Tibial nerve (tissue), 3 donors: ENCODE measurements at regions not wholly inside any gene's neighbourhood (a gene's known extent, or its start where the extent isn't known, plus 50 kb on each side); places are given as distances from the start of the nearest gene placed in this dataset.

Experiments
- POLR2A ChIP-seq, 2 donors: fragments of 450-650 bp; IDR thresholded peaks; one replicate each; pipeline ENCODE4 v1.6.1; 2017; ENCODE audit warnings: antibody characterized with exemption in 2 of 2, mild to moderate bottlenecking in 2 of 2, moderate library complexity in 2 of 2
- TF ChIP-seq, protein P1 (sequence below), 5 experiments: fragments of 200-600 bp in 3 of 5; fragments of 450-650 bp in 2 of 5; sonication (generic) in 3 of 5; IDR thresholded peaks; one replicate each; pipeline ENCODE4 v1.5.1; 2016 to 2019; ENCODE audit warnings: antibody characterized with exemption in 5 of 5, mild to moderate bottlenecking in 3 of 5, moderate library complexity in 2 of 5

DNA sequence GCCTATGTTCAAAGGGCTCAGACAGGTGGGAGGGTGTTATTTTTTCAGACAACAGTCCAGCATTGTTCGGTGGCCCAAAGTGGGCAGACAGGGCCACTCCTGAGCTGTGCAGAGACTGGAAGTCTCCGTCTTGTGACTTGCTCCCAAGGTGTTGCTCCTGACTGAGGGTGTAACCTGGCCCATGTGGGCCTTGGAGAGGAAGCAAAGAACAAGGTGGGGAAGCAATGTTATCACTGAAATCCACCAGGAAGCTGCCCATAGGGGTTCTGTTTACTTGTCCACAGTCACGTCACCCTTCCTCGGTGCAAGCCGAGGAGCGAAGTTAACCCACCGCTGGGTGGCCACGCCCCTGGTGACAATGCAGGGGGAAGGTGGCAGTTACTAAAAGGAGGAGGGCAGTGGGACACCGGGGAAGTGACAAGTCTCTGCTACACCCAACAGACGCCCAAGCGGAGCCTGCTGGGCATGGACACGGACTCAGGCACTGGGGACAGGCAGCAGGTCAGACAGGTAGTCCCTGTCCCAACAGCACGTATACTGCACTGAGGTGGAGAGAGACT is 311.6 kb upstream of the MKI67 start:
- TF ChIP-seq, protein P1, sequence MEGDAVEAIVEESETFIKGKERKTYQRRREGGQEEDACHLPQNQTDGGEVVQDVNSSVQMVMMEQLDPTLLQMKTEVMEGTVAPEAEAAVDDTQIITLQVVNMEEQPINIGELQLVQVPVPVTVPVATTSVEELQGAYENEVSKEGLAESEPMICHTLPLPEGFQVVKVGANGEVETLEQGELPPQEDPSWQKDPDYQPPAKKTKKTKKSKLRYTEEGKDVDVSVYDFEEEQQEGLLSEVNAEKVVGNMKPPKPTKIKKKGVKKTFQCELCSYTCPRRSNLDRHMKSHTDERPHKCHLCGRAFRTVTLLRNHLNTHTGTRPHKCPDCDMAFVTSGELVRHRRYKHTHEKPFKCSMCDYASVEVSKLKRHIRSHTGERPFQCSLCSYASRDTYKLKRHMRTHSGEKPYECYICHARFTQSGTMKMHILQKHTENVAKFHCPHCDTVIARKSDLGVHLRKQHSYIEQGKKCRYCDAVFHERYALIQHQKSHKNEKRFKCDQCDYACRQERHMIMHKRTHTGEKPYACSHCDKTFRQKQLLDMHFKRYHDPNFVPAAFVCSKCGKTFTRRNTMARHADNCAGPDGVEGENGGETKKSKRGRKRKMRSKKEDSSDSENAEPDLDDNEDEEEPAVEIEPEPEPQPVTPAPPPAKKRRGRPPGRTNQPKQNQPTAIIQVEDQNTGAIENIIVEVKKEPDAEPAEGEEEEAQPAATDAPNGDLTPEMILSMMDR (IDR thresholded peaks at IDR 0.05), result no peak
- no peak for TF ChIP-seq POLR2A (IDR thresholded peaks at IDR 0.05)
